ENCODE measurements at regions not wholly inside any gene's neighbourhood (a gene's known extent, or its start where the extent isn't known, plus 50 kb on each side); places are given as distances from the start of the nearest gene placed in this dataset.
"Not testable (repeated sequence)": the region's sequence is repeated elsewhere in the genome, so short reads cannot be mapped to it uniquely, and the experiment has no call there.

- H3K18ac ChIP-seq (ENCODE audit: low read length); H2BK5ac ChIP-seq (ENCODE audit: low read depth, low read length, poor library complexity); H2BK12ac ChIP-seq (ENCODE audit: low read length); H3K36me3 ChIP-seq (ENCODE audit: control insufficient read depth in 1 of 2, insufficient read depth in 2 of 2, low read length in 2 of 2); H3K79me2 ChIP-seq (ENCODE audit: control insufficient read depth, insufficient read depth, low read length, poor library complexity); H4K91ac ChIP-seq (ENCODE audit: low read depth, low read length); H3K4me3 ChIP-seq (ENCODE audit: low read depth, low read length); H3K4me2 ChIP-seq (ENCODE audit: low read length); H3K23ac ChIP-seq (ENCODE audit: low read length); H3K27ac ChIP-seq (ENCODE audit: low read depth, low read length); H3K4ac ChIP-seq (ENCODE audit: low read depth, low read length); H3K9ac ChIP-seq (ENCODE audit: low read length); H4K8ac ChIP-seq (ENCODE audit: low read depth, low read length); H2BK120ac ChIP-seq (ENCODE audit: insufficient read depth, low read length, poor library complexity); H3K14ac ChIP-seq (ENCODE audit: low read length); H3K79me1 ChIP-seq (ENCODE audit: low read length); H3K9me3 ChIP-seq (ENCODE audit: insufficient read depth, low read depth, low read length); H4K12ac ChIP-seq (ENCODE audit: low read depth, low read length); H2AK5ac ChIP-seq (ENCODE audit: low read length); H2AFZ ChIP-seq (ENCODE audit: insufficient read depth, low read length, poor library complexity): not testable (repeated sequence)
- peak in 1 of 2 donors; percentile 32 for DNase-seq
- WGBS (ENCODE audit: extremely low coverage, insufficient coverage, insufficient read length), result no CpG with 5 or more reads among the region's 10 CpGs
- Histone ChIP-seq H3K27me3 (ENCODE audit: insufficient read depth, low read length) (peaks cover 14% of the 10 kb centered on the region), H3K4me1 (ENCODE audit: control insufficient read depth in 1 of 2, insufficient read depth in 2 of 2, low read length in 2 of 2) (peaks cover 0 to 11% of the 10 kb centered on the region in 2 experiments)
Observed at GRCh38 chr14:103193491-103193890, 70.2 kb downstream of the TNFAIP2 start.

GRCh38 chr14:103194256-103195045, 71.2 kb downstream of the TNFAIP2 start:
- no peak overlapping the region for H4K8ac ChIP-seq (ENCODE audit: low read depth, low read length)
- H3K27ac ChIP-seq (ENCODE audit: low read depth, low read length), result no peak overlapping the region
- H3K27me3 ChIP-seq (ENCODE audit: insufficient read depth, low read length), result peaks cover 5% of the 10 kb centered on the region
- no peak overlapping the region for H2AK5ac ChIP-seq (ENCODE audit: low read length)
- no peak overlapping the region for H2BK120ac ChIP-seq (ENCODE audit: insufficient read depth, low read length, poor library complexity)
- no peak overlapping the region for H3K14ac ChIP-seq (ENCODE audit: low read length)
- H3K23ac ChIP-seq (ENCODE audit: low read length), result no peak overlapping the region
- H4K91ac ChIP-seq (ENCODE audit: low read depth, low read length), result no peak overlapping the region
- H3K36me3 ChIP-seq (ENCODE audit: control insufficient read depth in 1 of 2, insufficient read depth in 2 of 2, low read length in 2 of 2), result no peaks in the 10 kb centered on the region
- H3K18ac ChIP-seq (ENCODE audit: low read length), result no peak overlapping the region
- H3K79me1 ChIP-seq (ENCODE audit: low read length), result no peaks in the 10 kb centered on the region
- H2BK12ac ChIP-seq (ENCODE audit: low read length), result no peak overlapping the region
- H3K4me3 ChIP-seq (ENCODE audit: low read depth, low read length), result no peak overlapping the region
- no peak overlapping the region for H4K12ac ChIP-seq (ENCODE audit: low read depth, low read length)
- no peak overlapping the region for H2BK5ac ChIP-seq (ENCODE audit: low read depth, low read length, poor library complexity)
- H3K4me1 ChIP-seq (ENCODE audit: control insufficient read depth in 1 of 2, insufficient read depth in 2 of 2, low read length in 2 of 2), result peaks cover 0 to 5% of the 10 kb centered on the region in 2 experiments
- WGBS (ENCODE audit: extremely low coverage, insufficient coverage, insufficient read length), result no CpG with 5 or more reads among the region's 16 CpGs
- no peak overlapping the region for H3K9ac ChIP-seq (ENCODE audit: low read length)
- H3K79me2 ChIP-seq (ENCODE audit: control insufficient read depth, insufficient read depth, low read length, poor library complexity), result no peaks in the 10 kb centered on the region
- H3K4ac ChIP-seq (ENCODE audit: low read depth, low read length), result no peak overlapping the region
- DNase-seq, result peak in 1 of 2 donors; percentile 86
- H2AFZ ChIP-seq (ENCODE audit: insufficient read depth, low read length, poor library complexity), result no peak overlapping the region
- no peak overlapping the region for H3K4me2 ChIP-seq (ENCODE audit: low read length)
- H3K9me3 ChIP-seq (ENCODE audit: insufficient read depth, low read depth, low read length), result peaks cover 3% of the 10 kb centered on the region

GRCh38 chr14:103195828-103196615, 72.8 kb downstream of the TNFAIP2 start:
- Histone ChIP-seq H2BK12ac (ENCODE audit: low read length) (no peak overlapping the region), H2BK120ac (ENCODE audit: insufficient read depth, low read length, poor library complexity) (no peak overlapping the region), H3K23ac (ENCODE audit: low read length) (no peak overlapping the region), H4K12ac (ENCODE audit: low read depth, low read length) (no peak overlapping the region), H3K4me2 (ENCODE audit: low read length) (no peak overlapping the region), H3K79me2 (ENCODE audit: control insufficient read depth, insufficient read depth, low read length, poor library complexity) (no peaks in the 10 kb centered on the region), H2AFZ (ENCODE audit: insufficient read depth, low read length, poor library complexity) (no peak overlapping the region), H4K8ac (ENCODE audit: low read depth, low read length) (no peak overlapping the region), H4K91ac (ENCODE audit: low read depth, low read length) (no peak overlapping the region), H3K9me3 (ENCODE audit: insufficient read depth, low read depth, low read length) (peaks cover 3% of the 10 kb centered on the region), H3K36me3 (ENCODE audit: control insufficient read depth in 1 of 2, insufficient read depth in 2 of 2, low read length in 2 of 2) (no peaks in the 10 kb centered on the region), H3K27me3 (ENCODE audit: insufficient read depth, low read length) (no peaks in the 10 kb centered on the region), H3K4ac (ENCODE audit: low read depth, low read length) (no peak overlapping the region), H3K14ac (ENCODE audit: low read length) (no peak overlapping the region), H3K27ac (ENCODE audit: low read depth, low read length) (no peak overlapping the region), H3K4me1 (ENCODE audit: control insufficient read depth in 1 of 2, insufficient read depth in 2 of 2, low read length in 2 of 2) (peaks cover 0 to 5% of the 10 kb centered on the region in 2 experiments), H3K79me1 (ENCODE audit: low read length) (no peaks in the 10 kb centered on the region), H2BK5ac (ENCODE audit: low read depth, low read length, poor library complexity) (no peak overlapping the region), H3K18ac (ENCODE audit: low read length) (no peak overlapping the region), H3K9ac (ENCODE audit: low read length) (no peak overlapping the region), H2AK5ac (ENCODE audit: low read length) (no peak overlapping the region), H3K4me3 (ENCODE audit: low read depth, low read length) (no peak overlapping the region)
- no CpG with 5 or more reads among the region's 22 CpGs for WGBS (ENCODE audit: extremely low coverage, insufficient coverage, insufficient read length)
- peak in 1 of 2 donors; percentile 30 for DNase-seq

GRCh38 chr14:103196716-103197115, 73.5 kb downstream of the TNFAIP2 start:
- no peak for DNase-seq
- no peak overlapping the region for H4K91ac ChIP-seq (ENCODE audit: low read depth, low read length)
- H3K4me3 ChIP-seq (ENCODE audit: low read depth, low read length), result no peak overlapping the region
- H2BK120ac ChIP-seq (ENCODE audit: insufficient read depth, low read length, poor library complexity), result no peak overlapping the region
- no peaks in the 10 kb centered on the region for H3K79me1 ChIP-seq (ENCODE audit: low read length)
- no peak overlapping the region for H3K18ac ChIP-seq (ENCODE audit: low read length)
- peaks cover 0 to 5% of the 10 kb centered on the region in 2 experiments for H3K4me1 ChIP-seq (ENCODE audit: control insufficient read depth in 1 of 2, insufficient read depth in 2 of 2, low read length in 2 of 2)
- H3K14ac ChIP-seq (ENCODE audit: low read length), result no peak overlapping the region
- no peak overlapping the region for H3K9ac ChIP-seq (ENCODE audit: low read length)
- no peak overlapping the region for H3K23ac ChIP-seq (ENCODE audit: low read length)
- H4K12ac ChIP-seq (ENCODE audit: low read depth, low read length), result no peak overlapping the region
- H3K9me3 ChIP-seq (ENCODE audit: insufficient read depth, low read depth, low read length), result peaks cover 4% of the 10 kb centered on the region
- no peak overlapping the region for H2AFZ ChIP-seq (ENCODE audit: insufficient read depth, low read length, poor library complexity)
- WGBS (ENCODE audit: extremely low coverage, insufficient coverage, insufficient read length), result no CpG with 5 or more reads among the region's 11 CpGs
- no peak overlapping the region for H3K27ac ChIP-seq (ENCODE audit: low read depth, low read length)
- no peak overlapping the region for H3K4me2 ChIP-seq (ENCODE audit: low read length)
- no peak overlapping the region for H2BK12ac ChIP-seq (ENCODE audit: low read length)
- no peaks in the 10 kb centered on the region for H3K27me3 ChIP-seq (ENCODE audit: insufficient read depth, low read length)
- no peak overlapping the region for H2AK5ac ChIP-seq (ENCODE audit: low read length)
- H4K8ac ChIP-seq (ENCODE audit: low read depth, low read length), result no peak overlapping the region
- no peaks in the 10 kb centered on the region for H3K79me2 ChIP-seq (ENCODE audit: control insufficient read depth, insufficient read depth, low read length, poor library complexity)
- H3K4ac ChIP-seq (ENCODE audit: low read depth, low read length), result no peak overlapping the region
- H2BK5ac ChIP-seq (ENCODE audit: low read depth, low read length, poor library complexity), result no peak overlapping the region
- H3K36me3 ChIP-seq (ENCODE audit: control insufficient read depth in 1 of 2, insufficient read depth in 2 of 2, low read length in 2 of 2), result no peaks in the 10 kb centered on the region

All from trophoblast cell (in vitro differentiated cells and primary cell).